H9 (cell line): ENCODE measurements at regions not wholly inside any gene's neighbourhood (a gene's known extent, or its start where the extent isn't known, plus 50 kb on each side); places are given as distances from the start of the nearest gene placed in this dataset.

Experiments used
- DNase-seq: peaks from one replicate; pipeline ENCODE4 v3.0.0-alpha.2; 2017
- H2AFZ ChIP-seq: one replicate; pipeline ENCODE4 v1.6.1; 2013; ENCODE audit warnings: mild to moderate bottlenecking, low read length, control low read depth, moderate library complexity
- H2AK5ac ChIP-seq: 2 replicates; pipeline ENCODE4 v1.6.1; 2013; ENCODE audit warnings: low read length, control low read depth, mixed read lengths; ENCODE audit not compliant: insufficient read length
- H2BK120ac ChIP-seq: one replicate; pipeline ENCODE4 v1.6.1; 2013; ENCODE audit warnings: low read depth, mild to moderate bottlenecking, low read length, control low read depth, inconsistent platforms; ENCODE audit not compliant: poor library complexity, severe bottlenecking
- H2BK12ac ChIP-seq: 2 replicates; pipeline ENCODE4 v1.6.1; 2013; ENCODE audit warnings: low read length, control low read depth, mixed read lengths, low read depth; ENCODE audit not compliant: insufficient read length
- H2BK15ac ChIP-seq: 2 replicates; pipeline ENCODE4 v1.6.1; 2013; ENCODE audit warnings: low read depth, low read length, control low read depth
- H2BK20ac ChIP-seq: one replicate; pipeline ENCODE4 v1.6.1; 2013; ENCODE audit warnings: low read depth, mild to moderate bottlenecking, low read length, control low read depth, inconsistent platforms; ENCODE audit not compliant: poor library complexity, severe bottlenecking
- H2BK5ac ChIP-seq: 2 replicates; pipeline ENCODE4 v1.6.1; 2013; ENCODE audit warnings: low read length, control low read depth, mixed read lengths; ENCODE audit not compliant: insufficient read length
- H3K14ac ChIP-seq: 2 replicates; pipeline ENCODE4 v1.6.1; 2013; ENCODE audit warnings: low read length, control low read depth; ENCODE audit not compliant: insufficient read depth
- H3K18ac ChIP-seq: 2 replicates; pipeline ENCODE4 v1.6.1; 2013; ENCODE audit warnings: low read depth, mild to moderate bottlenecking, mixed read lengths, low read length, control low read depth; ENCODE audit not compliant: insufficient read length
- H3K23ac ChIP-seq: 2 replicates; pipeline ENCODE4 v1.6.1; 2013; ENCODE audit warnings: low read length, control low read depth, mixed read lengths, low read depth; ENCODE audit not compliant: insufficient read length
- H3K23me2 ChIP-seq: 2 replicates; pipeline ENCODE4 v1.6.1; 2013; ENCODE audit warnings: low read depth, mild to moderate bottlenecking, mixed read lengths, low read length, control low read depth; ENCODE audit not compliant: insufficient read length, poor library complexity, severe bottlenecking
- H3K27ac ChIP-seq: 2 replicates; pipeline ENCODE4 v1.5.1; 2013; ENCODE audit warnings: low read length, control low read depth, mixed read lengths, low read depth; ENCODE audit not compliant: insufficient read length
- H3K27me3 ChIP-seq: 2 replicates; pipeline ENCODE4 v1.6.1; 2013; ENCODE audit warnings: low read length, control low read depth, inconsistent platforms; ENCODE audit not compliant: insufficient read depth
- H3K4ac ChIP-seq: 2 replicates; pipeline ENCODE4 v1.6.1; 2013; ENCODE audit warnings: low read depth, mild to moderate bottlenecking, control low read depth, inconsistent platforms, low read length, moderate library complexity
- H3K4me1 ChIP-seq: 2 replicates; pipeline ENCODE4 v1.6.1; 2013; ENCODE audit warnings: low read length, control low read depth, inconsistent platforms; ENCODE audit not compliant: insufficient read depth
- H3K4me2 ChIP-seq: 2 replicates; pipeline ENCODE4 v1.6.1; 2013; ENCODE audit warnings: low read length, control low read depth, mixed read lengths; ENCODE audit not compliant: insufficient read length, insufficient read depth
- H3K56ac ChIP-seq: 2 replicates; pipeline ENCODE4 v1.6.1; 2013; ENCODE audit warnings: low read depth, mild to moderate bottlenecking, mixed read lengths, low read length, control low read depth; ENCODE audit not compliant: insufficient read length
- H3K79me1 ChIP-seq: 2 replicates; pipeline ENCODE4 v1.6.1; 2013; ENCODE audit warnings: low read depth, mild to moderate bottlenecking, moderate library complexity, low read length, control low read depth, inconsistent platforms; ENCODE audit not compliant: insufficient read depth, poor library complexity, severe bottlenecking
- H3K79me2 ChIP-seq: 2 replicates; pipeline ENCODE4 v1.6.1; 2013; ENCODE audit warnings: low read length, control low read depth, inconsistent platforms; ENCODE audit not compliant: insufficient read depth
- H3K9ac ChIP-seq: 2 replicates; pipeline ENCODE4 v1.6.1; 2013; ENCODE audit warnings: low read length, control low read depth, mixed read lengths; ENCODE audit not compliant: insufficient read length; ENCODE audit errors: extremely low read depth
- H3K9me3 ChIP-seq: one replicate; pipeline ENCODE4 v1.6.1; 2013; ENCODE audit warnings: low read depth, low read length, inconsistent platforms; ENCODE audit not compliant: control insufficient read depth
- H3T11ph ChIP-seq: one replicate; pipeline ENCODE4 v1.6.1; 2013; ENCODE audit warnings: mild to moderate bottlenecking, low read length, control low read depth, inconsistent platforms
- H4K20me1 ChIP-seq: one replicate; pipeline ENCODE4 v1.6.1; 2013; ENCODE audit not compliant: control insufficient read depth, insufficient read length, insufficient read depth
- H4K5ac ChIP-seq: 2 replicates; pipeline ENCODE4 v1.6.1; 2013; ENCODE audit warnings: low read depth, mild to moderate bottlenecking, mixed read lengths, low read length, control low read depth; ENCODE audit not compliant: insufficient read length
- H4K8ac ChIP-seq: replicated peaks from 2 replicates; pipeline ENCODE4 v1.6.1; 2013; ENCODE audit warnings: low read length, control low read depth, mixed read lengths, low read depth; ENCODE audit not compliant: insufficient read length
- H4K91ac ChIP-seq: 2 replicates; pipeline ENCODE4 v1.6.1; 2013; ENCODE audit warnings: low read depth, mild to moderate bottlenecking, moderate library complexity, mixed read lengths, low read length, control low read depth; ENCODE audit not compliant: insufficient read length
- H3K27ac Mint-ChIP-seq, 3 experiments: 2 replicates in 2 of 3; 3 replicates in 1 of 3; pipeline ENCODE4 v1.8.0; 2020 to 2021; ENCODE audit warnings: mixed read lengths in 3 of 3, mild to moderate bottlenecking in 1 of 3, moderate library complexity in 1 of 3
- H3K27me3 Mint-ChIP-seq: 2 replicates; pipeline ENCODE4 v1.8.0; 2021; ENCODE audit warnings: low read depth, mild to moderate bottlenecking, moderate library complexity, mixed read lengths
- H3K36me3 Mint-ChIP-seq, 3 experiments: 2 replicates in 2 of 3; 3 replicates in 1 of 3; pipeline ENCODE4 v1.8.0; 2020 to 2021; ENCODE audit warnings: low read depth in 3 of 3, mixed read lengths in 3 of 3; ENCODE audit not compliant: insufficient read depth in 1 of 3
- H3K4me1 Mint-ChIP-seq, 2 experiments: 2 replicates each; pipeline ENCODE4 v1.8.0; 2020; ENCODE audit warnings: mixed read lengths in 2 of 2
- H3K4me3 Mint-ChIP-seq, 2 experiments: 2 replicates in 1 of 2; 3 replicates in 1 of 2; pipeline ENCODE4 v1.8.0; 2020 to 2021; ENCODE audit warnings: mild to moderate bottlenecking in 2 of 2, mixed read lengths in 2 of 2, moderate library complexity in 1 of 2
- H3K9me3 Mint-ChIP-seq, 2 experiments: 2 replicates in 1 of 2; 3 replicates in 1 of 2; pipeline ENCODE4 v1.8.0; 2020; ENCODE audit warnings: mild to moderate bottlenecking in 2 of 2, mixed read lengths in 2 of 2, moderate library complexity in 1 of 2
- WGBS: extraction: QIAGEN DNeasy Blood & Tissue Kit; methylation state at CpG from one replicate; pipeline ENCODE4 v1.1.7; 2013; ENCODE audit warnings: missing lambda C conversion rate, low lambda C conversion rate, mixed read lengths; ENCODE audit not compliant: insufficient read length; ENCODE audit errors: extremely low coverage; 5-methylcytosine and 5-hydroxymethylcytosine counted together
- TF ChIP-seq, protein P1 (sequence below): fragments of 200-600 bp; sonication (generic); conservative IDR thresholded peaks from 3 replicates; pipeline ENCODE4 v1.8.0; 2021; ENCODE audit warnings: antibody characterized with exemption, mild to moderate bottlenecking

DNA sequence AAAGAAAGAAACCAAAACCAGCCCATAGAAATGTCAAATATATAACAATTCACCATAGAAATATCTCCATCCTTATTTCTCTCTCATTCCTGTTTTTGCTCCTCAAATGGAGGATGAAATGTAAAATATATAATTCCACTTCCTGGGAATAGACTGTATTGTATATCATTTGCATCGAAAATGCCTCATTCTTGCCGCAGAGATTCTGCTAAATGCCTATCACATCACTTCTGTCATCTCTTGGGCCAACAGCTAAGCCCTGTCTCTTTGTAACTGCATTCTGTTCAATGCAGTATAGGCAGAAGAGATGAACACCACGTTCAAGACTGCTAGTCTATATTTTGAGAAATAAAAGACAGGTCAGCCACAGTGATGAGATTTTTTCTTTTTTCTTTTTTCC, 956.3 kb upstream of the SOX9 start:
- DNase-seq: no peak
- Mint-ChIP-seq H3K27me3 (no peaks in the 10 kb centered on the region), H3K4me1 (no peaks in the 10 kb centered on the region), H3K36me3 (no peaks in the 10 kb centered on the region; a peak in 1 of 7 replicates), H3K9me3 (no peaks in the 10 kb centered on the region), H3K27ac (no peak overlapping the region), H3K4me3 (no peak overlapping the region)
- Histone ChIP-seq H4K20me1 (no peaks in the 10 kb centered on the region), H3K27ac (no peak overlapping the region), H3K79me1 (no peaks in the 10 kb centered on the region), H3K79me2 (no peaks in the 10 kb centered on the region), H3T11ph (no peak overlapping the region), H2BK5ac (no peak overlapping the region), H3K18ac (no peak overlapping the region), H3K23ac (no peak overlapping the region), H3K4me1 (no peaks in the 10 kb centered on the region), H2BK12ac (no peak overlapping the region), H3K4ac (no peak overlapping the region), H3K4me2 (no peak overlapping the region), H2AK5ac (no peak overlapping the region), H2AFZ (no peak overlapping the region), H2BK120ac (no peak overlapping the region), H3K27me3 (no peaks in the 10 kb centered on the region), H3K14ac (no peak overlapping the region), H2BK20ac (no peak overlapping the region), H3K56ac (no peak overlapping the region), H3K9ac (no peak overlapping the region), H4K91ac (no peak overlapping the region), H2BK15ac (no peak overlapping the region), H3K23me2 (no peaks in the 10 kb centered on the region), H4K5ac (no peak overlapping the region), H4K8ac (no peak overlapping the region), H3K9me3 (no peaks in the 10 kb centered on the region)
- WGBS: no CpG with 5 or more reads among the region's 3 CpGs
- TF ChIP-seq, protein P1, sequence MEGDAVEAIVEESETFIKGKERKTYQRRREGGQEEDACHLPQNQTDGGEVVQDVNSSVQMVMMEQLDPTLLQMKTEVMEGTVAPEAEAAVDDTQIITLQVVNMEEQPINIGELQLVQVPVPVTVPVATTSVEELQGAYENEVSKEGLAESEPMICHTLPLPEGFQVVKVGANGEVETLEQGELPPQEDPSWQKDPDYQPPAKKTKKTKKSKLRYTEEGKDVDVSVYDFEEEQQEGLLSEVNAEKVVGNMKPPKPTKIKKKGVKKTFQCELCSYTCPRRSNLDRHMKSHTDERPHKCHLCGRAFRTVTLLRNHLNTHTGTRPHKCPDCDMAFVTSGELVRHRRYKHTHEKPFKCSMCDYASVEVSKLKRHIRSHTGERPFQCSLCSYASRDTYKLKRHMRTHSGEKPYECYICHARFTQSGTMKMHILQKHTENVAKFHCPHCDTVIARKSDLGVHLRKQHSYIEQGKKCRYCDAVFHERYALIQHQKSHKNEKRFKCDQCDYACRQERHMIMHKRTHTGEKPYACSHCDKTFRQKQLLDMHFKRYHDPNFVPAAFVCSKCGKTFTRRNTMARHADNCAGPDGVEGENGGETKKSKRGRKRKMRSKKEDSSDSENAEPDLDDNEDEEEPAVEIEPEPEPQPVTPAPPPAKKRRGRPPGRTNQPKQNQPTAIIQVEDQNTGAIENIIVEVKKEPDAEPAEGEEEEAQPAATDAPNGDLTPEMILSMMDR: no peak
